ENCODE measurements at regions not wholly inside any gene's neighbourhood (a gene's known extent, or its start where the extent isn't known, plus 50 kb on each side); places are given as distances from the start of the nearest gene placed in this dataset.

DNA sequence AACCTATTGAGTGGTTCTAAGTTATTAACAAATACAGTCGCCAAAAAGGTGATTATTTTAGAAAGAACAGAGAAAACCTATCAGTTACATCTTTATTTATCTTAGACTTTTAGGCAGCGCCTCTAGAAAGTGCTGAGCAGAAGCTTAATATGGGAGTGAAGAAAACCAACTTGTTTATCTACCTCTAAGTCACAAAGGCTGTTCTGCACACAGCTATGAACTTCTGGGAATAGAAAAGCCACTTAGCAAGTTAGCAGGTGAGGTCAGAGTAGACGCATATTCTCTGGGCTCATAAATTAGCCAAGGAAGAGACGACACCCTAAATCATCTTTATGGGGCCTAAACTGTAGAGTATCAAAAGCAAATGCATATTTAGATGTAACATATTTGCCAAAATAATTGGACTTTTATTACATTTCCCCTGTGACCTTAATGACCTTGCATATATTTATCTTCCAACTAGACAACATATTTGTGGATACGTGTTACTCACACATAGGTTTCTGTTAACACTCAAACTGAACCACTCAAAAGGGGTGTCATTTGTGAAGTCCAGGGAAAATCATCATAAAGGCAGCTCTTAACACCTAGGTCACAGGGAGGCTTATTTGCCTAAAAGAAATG lies 267.1 kb downstream of the ADGB start:
- DNase-seq = no peak

GRCh38 chr6:146866731-146867414 lies 268.1 kb downstream of the ADGB start:
- DNase-seq = no peak

DNA sequence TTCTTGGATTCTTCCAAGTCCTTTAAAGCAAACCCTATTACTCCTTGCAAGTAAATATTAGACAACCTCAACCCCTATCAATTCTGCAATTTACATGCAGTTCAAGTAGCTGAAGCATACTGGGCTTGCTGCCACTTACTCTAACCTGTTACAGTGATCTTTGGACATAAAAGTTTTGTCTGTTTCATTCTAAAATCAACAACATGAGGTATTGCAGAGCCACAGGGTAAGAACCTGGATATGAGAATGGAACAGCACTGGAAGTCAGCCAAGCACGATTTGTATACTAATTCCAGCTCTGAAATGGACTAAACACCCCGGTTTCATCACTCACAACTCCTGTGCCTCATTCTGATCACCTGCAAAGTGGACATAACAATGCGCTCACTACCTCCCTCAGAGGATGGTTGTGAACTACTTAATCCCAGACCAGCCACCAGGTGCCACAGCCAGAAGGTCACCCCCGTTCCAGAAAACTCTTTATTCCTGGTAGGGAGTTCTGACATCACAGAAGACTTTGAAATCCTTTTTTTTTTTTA lies 270.0 kb downstream of the ADGB start:
- no peak for DNase-seq

DNA sequence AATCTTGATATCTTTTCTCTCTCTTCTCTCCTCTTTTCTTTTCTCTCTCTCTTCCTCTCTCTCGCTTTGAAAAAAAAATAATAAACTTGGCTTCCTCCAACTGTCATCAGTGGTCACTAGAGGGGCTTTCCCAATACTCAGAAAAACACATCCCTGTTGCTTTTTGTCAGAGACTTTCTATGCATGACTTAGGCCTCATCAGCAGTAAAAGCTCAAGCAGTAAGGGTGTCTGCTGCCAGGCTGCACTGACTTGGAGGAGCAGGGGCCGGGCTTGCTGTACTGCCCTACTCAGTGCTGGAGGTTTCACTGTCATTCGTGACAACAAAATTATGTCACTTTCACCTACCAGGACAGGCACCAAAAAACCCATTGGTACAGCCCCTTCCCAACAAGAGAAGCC lies 272.0 kb downstream of the ADGB start:
- no peak for DNase-seq

- no peak for DNase-seq
Observed at GRCh38 chr6:146871611-146872425, 273.0 kb downstream of the ADGB start.

- DNase-seq = no peak
Observed at GRCh38 chr6:146872426-146872785, 273.6 kb downstream of the ADGB start.

DNA sequence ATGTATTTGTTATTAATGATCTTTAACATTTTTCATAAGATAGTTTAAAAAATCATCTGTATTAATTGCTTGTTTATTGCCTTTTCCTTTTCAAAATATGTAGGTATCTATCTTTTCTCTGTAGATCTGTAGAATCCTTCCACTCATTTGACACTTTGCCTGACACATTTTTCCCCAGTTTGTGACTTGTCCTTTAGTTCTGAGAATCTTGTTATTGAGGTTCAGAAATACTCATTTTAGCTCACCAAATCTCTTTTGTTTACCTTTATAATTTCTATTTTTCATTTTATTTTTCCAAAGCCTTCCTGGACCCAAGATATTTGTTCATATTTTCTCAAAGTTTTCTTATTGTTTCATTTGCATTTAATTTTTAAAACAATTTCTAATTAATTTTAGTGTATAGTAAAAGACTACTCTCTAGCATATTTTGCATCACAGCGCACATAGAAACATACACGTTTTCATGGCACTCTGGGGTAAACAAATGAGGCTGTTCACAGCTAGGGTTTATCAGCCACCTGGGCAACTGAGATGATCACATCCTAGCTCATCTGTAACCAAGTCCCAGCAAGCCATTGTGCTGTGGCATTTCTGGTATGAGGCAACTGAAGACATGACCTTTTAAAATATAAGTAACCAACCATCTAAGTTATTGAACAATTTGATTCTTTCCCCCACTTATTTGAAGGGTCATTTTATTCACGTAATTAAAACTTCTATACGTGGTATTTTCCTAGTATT lies 275.7 kb downstream of the ADGB start:
- DNase-seq = no peak

- no peak for DNase-seq
Observed at GRCh38 chr6:146875927-146876270, 277.1 kb downstream of the ADGB start.

GRCh38 chr6:146876271-146877151 lies 277.7 kb downstream of the ADGB start:
- no peak for DNase-seq

DNA sequence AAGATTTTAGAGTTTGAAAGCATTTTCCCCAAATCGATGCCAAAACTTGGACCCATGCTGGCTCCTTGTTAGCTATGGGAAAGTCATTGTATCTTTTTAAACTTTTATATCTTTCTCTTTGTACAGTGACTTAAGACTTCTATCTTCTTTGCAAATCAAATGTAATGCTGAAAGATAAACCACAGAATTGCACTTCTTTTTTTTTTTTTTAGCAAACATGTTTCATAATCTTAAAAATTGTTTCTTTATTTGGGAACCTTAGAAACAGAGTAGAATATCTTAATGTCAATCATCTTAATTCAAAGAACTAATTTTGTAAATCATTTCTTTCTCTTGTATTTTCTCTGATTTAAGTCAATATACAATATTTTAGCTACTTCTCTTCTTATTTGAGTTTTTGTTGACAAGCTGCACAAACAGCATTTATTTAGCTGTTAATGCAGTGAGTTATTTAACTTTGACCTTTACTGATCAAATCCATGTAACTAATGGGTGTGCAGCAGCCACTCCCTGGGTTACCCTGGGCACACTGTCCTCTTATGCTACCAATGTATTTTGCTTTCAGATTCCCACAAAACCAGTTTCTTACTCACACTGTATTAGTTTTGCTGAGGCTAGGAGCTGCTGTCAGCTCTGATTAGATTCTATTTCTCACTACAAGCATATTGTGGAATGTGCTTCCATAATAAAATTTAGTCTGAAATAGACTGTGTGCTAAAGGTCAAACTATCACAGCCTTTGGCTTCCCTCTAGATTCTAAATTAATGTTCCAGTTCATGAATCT lies 279.6 kb downstream of the ADGB start:
- no peak for DNase-seq

- no peak for DNase-seq
Observed at GRCh38 chr6:146878952-146879340, 280.2 kb downstream of the ADGB start.

DNA sequence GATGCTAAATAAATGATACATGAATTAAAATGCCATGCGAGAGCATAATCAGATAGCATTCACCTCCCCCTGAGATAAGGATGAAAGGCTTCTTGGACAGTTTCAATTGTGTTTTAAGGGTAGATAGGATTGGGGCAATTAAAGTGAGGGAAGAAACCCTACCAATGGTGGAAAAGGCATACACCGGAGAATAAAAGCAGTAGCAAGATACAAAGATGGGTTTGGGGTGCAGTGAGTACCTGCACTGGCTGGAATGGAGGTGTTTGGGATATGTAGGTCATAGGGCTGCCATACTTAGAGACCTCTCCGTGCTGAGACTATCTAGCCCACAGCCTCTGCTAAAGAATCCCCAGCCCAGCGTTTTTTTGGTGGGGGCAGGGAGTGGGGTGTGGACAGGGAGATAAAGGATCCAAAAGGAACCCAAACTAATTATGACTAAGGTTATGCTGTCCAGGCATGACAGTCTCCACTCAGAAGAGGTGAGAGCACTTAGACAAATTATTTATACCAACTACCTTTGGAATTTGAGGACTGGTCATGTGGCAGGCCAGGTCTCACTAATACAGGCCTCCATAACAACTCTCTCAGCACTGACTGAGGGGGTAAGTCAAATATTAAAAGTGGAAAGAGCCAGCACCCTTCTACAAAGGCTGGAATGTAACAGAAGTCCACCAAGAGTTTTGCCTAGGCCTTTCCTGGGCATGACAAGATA lies 280.8 kb downstream of the ADGB start:
- DNase-seq = no peak

- DNase-seq = no peak
Observed at GRCh38 chr6:146881228-146882181, 282.7 kb downstream of the ADGB start.

- DNase-seq = no peak
Observed at GRCh38 chr6:146883640-146884531, 285.1 kb downstream of the ADGB start.

GRCh38 chr6:146884728-146885127 lies 286.0 kb downstream of the ADGB start:
- DNase-seq = no peak

GRCh38 chr6:146885708-146886457 lies 287.1 kb downstream of the ADGB start:
- no peak for DNase-seq

GRCh38 chr6:146886587-146887446 lies 288.0 kb downstream of the ADGB start:
- no peak for DNase-seq
